ENCODE measurements at regions not wholly inside any gene's neighbourhood (a gene's known extent, or its start where the extent isn't known, plus 50 kb on each side); places are given as distances from the start of the nearest gene placed in this dataset.

DNA sequence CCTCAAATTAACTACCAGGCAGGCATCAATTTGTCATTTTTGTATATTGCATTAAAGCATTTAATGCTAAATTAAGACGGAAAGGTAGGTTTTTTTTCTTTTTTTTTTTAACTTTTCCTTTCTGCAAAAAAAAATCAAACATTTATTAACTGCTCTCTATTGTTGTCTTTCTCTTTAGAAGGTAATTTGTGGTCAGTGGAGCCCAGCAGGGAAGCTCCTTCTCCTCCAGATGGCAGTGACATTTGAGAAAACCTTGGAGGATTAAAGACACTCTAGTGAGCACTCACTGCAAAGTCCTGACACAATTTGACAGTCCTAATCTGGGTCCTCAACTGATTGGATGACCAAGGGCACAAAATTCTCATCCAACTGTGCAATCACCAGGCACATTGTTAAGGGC lies 102.4 kb downstream of the SLIT2 start:
- DNase-seq: no peak

- DNase-seq: no peak
Observed at GRCh38 chr4:20356565-20356964, 104.9 kb downstream of the SLIT2 start.

- DNase-seq: no peak
Observed at GRCh38 chr4:20358110-20358509, 106.4 kb downstream of the SLIT2 start.

DNA sequence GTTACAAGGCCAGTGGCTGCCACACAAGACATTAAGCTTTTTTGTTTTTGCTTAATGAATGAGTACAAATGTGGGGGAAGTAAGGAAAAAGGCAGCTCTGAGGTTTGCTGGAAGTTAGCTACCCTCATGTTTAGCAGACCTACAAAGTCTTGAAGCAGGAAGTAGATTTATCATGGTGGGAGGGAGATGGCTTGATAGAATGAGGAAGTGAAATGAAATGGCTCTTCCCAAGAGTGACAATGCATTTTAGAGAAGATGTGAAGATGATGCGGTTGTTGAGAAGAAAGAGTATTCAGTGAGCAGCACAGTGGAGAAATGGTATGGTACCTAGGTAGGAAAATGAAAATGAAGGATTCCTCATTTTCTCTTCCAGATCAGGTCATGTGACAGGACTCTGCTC lies 108.0 kb downstream of the SLIT2 start:
- no peak for DNase-seq

- no peak for DNase-seq
Observed at GRCh38 chr4:20362148-20362547, 110.4 kb downstream of the SLIT2 start.

- DNase-seq: no peak
Observed at GRCh38 chr4:20364969-20365368, 113.3 kb downstream of the SLIT2 start.

- no peak for DNase-seq
Observed at GRCh38 chr4:20367446-20367845, 115.7 kb downstream of the SLIT2 start.

DNA sequence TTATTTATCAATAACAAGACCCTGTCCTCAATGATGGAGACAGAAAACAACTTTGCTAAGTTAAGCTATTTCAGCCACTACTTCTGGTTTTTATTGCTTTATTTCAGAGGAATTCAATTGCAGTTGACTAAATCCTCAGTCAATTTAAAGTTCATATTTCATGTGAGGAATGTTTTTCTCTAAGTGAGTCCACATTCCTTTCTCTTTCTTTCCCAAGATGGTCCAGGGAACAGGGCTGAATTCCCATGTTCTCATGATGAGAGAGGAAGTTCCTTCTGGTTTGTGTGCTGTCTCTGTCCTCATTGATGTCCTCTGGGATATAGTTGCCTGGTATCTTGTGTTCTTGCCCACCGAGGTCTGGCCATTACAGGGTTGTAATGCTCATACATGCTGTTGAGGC lies 117.2 kb downstream of the SLIT2 start:
- DNase-seq: no peak

DNA sequence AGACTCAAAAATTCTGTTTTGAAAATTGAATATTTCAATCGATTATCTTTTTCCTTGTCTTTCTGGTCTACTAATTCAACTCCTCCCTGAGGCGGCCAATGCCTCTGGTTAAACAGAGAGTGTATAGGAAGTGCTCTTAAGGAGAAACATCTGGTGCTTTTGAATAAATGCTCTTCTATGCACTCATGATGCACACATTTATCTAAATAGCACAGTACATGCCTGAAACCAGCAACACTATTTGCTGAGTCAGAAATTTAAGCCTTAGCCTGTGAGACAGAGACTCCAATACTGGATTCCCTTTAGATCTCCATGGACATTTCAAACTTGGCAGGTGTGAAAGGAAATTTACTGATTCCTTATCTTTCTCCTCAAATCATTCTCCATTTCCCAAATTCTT lies 118.6 kb downstream of the SLIT2 start:
- no peak for DNase-seq

- DNase-seq: no peak
Observed at GRCh38 chr4:20376070-20376469, 124.4 kb downstream of the SLIT2 start.

GRCh38 chr4:20378181-20378580 lies 126.5 kb downstream of the SLIT2 start:
- no peak for DNase-seq

GRCh38 chr4:20381005-20381404 lies 129.3 kb downstream of the SLIT2 start:
- no peak for DNase-seq

DNA sequence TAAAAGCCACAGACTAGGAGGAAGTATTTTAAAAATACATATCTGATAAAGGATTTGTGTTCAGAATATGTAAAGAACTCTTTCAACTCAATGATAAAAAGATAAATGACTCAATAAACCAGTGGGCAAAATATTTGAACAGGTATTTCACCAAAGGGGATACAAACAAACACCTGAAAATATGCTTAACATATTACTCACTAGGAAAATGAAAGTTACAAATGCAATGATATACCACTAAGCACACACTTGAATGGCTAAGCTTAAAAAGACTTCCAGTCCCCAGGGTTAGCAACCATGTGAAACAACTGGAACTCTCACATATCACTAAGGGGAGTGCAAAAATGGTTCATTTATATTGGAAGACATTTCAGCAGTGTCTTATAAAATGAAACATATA lies 131.6 kb downstream of the SLIT2 start:
- no peak for DNase-seq

- no peak for DNase-seq
Observed at GRCh38 chr4:20383969-20384368, 132.3 kb downstream of the SLIT2 start.

GRCh38 chr4:20384456-20384855 lies 132.8 kb downstream of the SLIT2 start:
- no peak for DNase-seq

DNA sequence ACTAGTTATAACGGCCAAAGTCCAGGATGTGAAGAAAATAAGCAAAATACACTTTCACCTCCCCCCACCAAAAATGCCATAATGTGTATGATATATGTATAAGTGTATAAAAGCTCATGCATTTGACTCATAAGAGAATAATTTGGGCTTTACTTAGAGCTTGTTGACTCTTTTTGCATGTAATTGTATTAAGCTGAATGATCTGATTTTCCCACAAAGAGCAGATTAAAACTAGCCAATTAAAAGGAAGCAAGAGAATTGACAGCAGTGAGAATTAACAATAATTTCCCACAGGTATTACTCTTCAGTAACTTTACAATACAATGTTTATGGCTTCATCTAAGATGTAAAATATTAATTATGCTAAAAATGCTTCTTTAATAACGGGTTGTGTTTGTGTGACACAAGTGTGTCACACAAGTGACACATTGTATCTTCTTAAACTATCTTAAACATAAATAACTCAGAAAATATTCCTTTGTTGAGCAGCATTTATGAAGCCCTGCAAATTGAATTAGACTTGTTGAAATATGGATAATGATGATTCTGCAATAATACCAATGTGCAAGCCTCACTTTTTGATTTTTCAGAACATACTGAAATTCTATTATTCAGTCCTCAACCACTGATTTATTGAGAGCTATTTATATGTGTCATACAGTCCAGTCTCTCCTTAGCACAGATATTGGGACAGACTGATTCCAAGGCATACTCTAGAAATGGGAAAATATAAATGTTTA lies 134.5 kb downstream of the SLIT2 start:
- no peak for DNase-seq

- no peak for DNase-seq
Observed at GRCh38 chr4:20386906-20387305, 135.2 kb downstream of the SLIT2 start.

GRCh38 chr4:20391198-20391597 lies 139.5 kb downstream of the SLIT2 start:
- DNase-seq: no peak

GRCh38 chr4:20391912-20392311 lies 140.2 kb downstream of the SLIT2 start:
- DNase-seq: no peak

DNA sequence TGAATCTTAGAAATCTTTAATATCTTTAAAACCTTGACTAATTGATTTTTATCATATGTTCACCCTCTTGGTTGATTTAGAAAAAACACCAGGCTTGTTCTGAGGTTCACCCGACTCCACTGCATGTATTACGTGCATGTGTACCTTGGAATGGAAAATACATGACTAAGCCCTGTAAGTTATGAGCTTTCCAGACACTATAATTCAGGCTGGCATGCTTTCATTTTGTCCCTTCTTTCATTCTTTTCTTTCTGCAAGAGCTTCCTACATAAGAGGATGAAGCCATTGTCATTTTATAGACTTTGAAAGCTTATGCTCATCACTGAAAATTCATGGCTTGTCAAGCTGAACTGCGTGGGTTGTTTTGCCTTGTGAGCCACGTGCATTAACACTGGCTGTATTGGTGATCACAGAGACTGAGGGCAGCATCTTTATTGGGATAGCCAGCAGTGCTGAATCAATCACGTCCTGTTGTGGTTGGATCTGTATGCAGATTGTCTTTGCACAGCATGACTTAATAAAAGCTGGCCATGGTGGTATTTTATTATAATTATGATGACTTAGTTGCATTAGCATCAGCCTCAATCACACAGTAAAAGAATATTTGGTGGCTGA lies 141.9 kb downstream of the SLIT2 start:
- no peak for DNase-seq

DNA sequence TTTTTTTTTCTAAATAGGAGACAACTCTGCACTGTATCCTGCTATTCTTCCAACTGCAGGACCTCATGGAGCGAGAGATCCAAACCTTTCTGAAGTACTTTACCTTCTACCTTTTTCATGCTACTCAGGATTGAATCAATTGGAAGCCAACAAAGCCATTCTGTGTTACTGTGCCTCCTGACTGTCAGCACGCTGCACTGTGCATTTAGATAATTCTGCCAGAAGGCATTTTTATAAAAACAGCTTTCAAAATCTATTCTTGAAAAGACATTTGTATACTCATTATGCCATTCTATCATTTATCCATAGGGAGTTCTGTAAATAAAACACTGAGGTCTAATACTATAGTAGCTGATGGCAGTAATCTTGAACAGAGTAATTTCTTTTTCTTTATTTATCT lies 142.8 kb downstream of the SLIT2 start:
- DNase-seq: no peak

GRCh38 chr4:20395160-20395773 lies 143.6 kb downstream of the SLIT2 start:
- DNase-seq: peak in 1 of 2 donors; percentile 29

DNA sequence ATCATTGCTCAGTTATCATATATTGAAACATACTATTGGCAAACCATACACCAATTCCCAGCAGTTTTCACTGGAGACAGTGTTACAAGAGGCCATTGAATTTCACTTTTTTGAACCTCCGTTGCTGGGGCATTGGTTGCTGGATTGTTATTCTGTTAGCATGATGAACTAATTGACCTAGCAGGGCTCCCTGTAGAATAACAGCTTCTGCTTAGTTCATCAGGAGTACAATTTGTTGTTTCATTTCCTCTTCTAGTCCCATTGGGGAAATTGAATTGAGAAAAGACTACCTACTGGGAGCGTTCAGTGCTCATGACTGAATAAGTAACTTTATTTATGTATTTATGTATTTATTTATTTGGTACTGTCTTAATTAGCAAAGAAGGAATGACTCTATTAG lies 151.6 kb downstream of the SLIT2 start:
- no peak for DNase-seq

GRCh38 chr4:20403846-20404245 lies 152.1 kb downstream of the SLIT2 start:
- DNase-seq: no peak

DNA sequence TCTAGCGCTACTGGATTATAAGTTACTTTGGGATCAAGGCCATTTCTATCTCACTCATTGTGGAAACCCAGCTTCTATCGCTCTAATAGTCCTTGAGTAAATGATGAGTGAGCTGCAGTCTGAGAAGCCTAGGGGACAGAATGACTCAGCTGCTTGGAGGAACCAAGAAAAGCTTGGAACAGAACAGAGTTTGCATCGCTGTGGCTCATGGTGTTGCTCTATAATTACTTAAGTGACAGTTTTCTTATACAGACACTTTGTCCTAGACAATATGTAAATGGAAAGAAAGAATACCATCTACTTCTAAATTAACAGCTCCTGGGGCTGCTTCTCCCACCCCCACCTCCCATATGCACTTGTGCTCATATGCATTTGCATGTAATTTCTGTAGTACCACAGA lies 156.9 kb downstream of the SLIT2 start:
- no peak for DNase-seq
